ENCODE measurements at regions not wholly inside any gene's neighbourhood (a gene's known extent, or its start where the extent isn't known, plus 50 kb on each side); places are given as distances from the start of the nearest gene placed in this dataset.
"Not testable (repeated sequence)": the region's sequence is repeated elsewhere in the genome, so short reads cannot be mapped to it uniquely, and the experiment has no call there.

DNA sequence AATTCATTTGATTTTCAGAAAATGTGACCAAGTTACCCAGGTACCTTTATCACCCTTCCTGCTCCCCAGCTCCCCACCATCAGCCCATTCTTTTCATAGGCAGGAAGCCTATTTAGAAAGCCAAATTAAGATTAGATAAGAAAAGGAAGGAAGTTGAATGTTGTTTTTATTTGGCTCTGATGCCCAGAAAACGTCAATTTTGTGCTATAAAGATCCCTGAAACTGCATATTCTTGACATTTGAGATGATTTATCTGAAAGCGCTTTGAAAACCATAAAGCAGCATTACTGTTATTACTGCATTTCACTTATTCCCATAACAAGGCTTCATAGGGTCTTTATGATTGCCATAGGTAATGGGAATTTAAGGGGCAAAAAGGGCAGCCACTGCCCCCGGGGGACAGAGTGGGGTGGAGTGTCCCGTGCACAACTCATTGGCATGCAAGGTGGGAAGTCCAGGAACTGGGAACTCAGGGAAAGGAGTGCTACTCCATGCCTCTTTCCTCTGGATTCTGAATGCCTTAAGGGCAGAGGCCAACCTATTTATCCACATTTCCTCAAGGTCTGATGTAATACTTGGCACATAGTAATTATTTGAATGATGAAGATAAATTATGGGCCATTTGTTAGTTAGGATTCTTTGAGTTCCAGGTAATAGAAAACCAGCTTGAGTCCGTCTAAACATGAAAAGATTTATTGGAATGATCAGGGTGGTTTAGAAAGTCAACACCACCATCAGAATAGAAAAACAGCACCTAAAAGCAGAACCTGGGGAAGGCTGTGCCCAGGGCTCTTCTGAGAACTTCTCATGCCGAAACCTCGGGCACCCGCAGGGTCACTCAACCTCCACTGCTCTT, 100.6 kb upstream of the ELMO1 start:
- DNase-seq, result no peak

DNA sequence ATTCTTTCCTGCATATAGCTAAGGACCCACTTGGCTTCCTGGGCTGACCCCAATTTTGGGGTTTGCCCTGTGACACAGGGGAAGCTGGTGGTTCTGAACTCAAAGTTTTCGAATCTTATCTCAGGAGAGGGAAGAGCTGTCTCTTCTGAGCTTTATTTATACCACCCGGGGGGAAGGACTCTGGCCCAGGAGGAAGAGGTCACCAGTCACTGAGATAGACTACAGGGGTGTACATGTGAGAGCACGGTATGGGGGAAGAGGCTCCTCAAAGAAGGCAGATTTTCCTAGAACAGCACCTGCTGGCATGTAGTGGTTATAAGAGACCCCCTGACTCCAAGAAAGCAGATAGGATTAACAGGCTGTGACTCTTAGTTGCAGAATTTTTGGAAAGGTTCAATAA, 101.8 kb upstream of the ELMO1 start:
- DNase-seq, result no peak

DNA sequence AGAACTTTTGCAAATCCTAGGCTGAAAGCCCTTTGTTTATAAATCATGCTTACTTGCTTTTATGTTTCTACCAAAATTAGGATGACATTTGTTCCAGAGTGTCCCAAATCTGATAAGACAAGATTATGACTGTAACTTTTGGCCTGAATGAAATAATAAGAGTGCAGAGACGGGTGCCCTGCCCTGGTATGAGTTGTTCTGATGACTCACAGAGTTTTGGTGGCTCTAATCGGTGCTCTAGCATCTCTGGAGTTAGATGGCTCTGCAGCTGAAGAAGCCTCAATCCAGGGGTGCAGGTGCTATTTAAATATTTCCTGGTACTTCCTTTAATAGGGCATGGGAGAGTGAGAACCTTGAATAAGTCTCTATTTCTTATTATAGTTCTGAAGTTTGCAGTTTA, 102.2 kb upstream of the ELMO1 start:
- no peak for DNase-seq

DNA sequence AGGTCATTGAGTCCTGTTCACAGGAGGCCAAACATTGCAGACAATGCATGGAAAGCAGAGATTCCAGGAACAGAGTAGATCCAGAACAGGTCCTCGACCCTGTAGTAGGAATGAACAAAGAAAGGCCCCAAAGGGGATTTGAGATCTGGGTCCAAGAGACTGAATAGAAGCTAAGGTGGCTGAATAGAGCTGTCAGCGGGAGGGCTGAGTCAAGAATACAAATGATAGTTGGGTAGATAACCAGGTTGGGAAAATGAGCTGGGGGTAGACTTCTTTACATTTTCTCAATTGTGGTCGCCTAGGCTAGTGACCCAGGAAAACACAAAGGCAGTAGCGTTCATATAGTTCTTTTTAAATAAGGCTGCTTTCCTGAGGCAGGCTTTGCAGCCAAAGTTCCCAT, 103.4 kb upstream of the ELMO1 start:
- DNase-seq, result no peak

DNA sequence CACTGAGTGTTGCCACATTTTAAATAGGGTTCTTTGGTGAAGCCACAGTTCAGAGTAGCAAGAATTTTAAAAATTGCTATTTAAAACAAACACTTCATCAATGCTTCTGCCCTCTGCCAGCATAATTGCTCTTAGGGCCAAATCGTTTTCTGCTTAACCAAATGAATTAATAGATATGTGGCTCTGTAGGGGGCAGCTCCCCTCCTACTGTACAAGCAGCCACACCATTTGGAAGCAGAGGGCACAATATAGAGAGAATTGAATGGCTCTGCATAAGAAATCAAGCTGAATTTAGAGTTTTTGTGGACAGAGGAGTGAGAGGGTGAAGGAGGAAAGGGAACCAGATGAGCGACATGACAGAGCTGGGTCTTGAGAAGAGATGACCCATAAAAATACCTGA, 103.8 kb upstream of the ELMO1 start:
- DNase-seq, result not testable (repeated sequence)

DNA sequence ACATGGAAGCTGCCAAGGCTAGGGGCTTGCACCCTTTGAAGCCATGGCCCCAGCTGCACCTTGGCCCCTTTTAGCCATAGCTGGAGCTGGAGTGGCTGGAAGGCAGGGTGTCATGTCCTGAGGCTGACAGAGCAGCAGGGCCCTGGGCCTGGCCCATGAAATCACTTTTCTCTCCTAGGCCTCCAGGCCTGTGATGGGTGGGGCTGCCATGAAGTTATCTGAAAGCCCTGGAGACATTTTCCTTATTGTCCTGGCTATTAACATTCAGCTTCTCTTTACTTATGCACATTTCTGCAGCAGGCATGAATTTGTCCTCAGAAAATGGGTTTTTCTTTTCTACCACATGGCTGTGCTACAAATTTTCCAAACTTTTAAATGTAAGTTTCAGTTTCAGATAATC, 106.9 kb upstream of the ELMO1 start:
- no peak for DNase-seq

DNA sequence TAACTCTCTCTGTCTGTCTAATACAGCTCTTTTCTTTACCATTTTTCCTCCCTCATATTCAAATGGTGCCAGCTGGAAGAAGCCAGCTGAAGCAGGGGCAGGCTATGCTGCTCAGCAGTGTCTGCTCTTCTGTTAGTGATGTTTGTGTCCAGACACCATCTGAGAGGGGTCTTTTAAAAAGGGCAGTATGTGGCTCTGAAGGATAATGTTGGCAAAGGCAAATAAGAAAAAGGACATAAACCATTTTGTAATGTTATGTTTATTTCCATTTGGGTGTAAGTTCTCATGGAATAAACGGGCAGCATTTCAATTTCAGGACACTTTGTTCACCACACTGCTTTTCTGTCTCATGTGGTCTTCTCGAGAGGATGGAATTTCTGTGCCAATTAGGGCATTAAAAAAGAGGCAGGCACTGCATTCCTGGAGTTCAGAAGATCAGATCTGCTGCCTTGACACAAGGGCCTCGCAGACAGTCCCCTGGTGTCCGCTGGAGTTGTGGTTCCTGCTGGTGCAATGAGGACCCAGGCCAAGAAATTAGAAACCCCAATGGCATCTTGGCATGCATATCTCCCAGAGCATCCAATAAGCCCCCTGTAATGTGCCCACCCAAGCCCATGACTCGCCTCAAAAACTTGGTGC, 109.0 kb upstream of the ELMO1 start:
- no peak for DNase-seq

DNA sequence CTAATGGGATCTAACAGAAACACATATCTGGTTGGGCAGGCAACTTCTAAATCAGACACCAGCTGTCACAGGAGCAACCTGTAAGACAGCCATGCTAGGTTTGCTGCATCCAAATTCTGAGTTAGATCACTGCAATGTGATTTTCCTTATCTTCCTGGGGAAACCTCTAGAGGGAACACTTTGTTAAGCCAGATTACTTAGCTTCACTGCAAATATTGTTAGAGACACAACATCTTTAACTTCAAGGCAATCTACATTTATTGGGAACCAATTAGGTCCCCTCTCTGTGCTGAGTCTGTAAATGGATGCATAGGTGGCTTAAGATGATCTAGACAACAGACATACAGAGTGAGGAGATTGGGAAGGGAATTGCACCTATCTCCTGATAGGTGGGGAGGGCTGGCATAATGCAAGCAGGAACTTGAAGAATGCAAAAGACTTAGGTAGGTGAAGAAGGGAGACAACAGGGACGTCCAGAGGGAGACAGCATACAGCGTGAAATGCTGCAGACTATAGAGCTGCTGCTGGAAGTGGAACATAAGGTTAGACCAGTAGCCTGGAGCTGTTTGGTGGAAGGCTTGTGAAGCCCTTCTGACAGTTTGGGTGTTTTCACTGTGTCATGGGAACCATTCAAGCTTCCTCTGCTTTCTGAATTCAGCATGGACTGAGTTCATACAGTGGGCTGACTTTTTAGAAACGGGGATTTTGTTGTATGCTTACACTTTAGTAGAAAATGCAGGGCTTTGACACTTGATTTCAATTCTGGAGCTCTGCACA, 109.8 kb upstream of the ELMO1 start:
- DNase-seq, result no peak

DNA sequence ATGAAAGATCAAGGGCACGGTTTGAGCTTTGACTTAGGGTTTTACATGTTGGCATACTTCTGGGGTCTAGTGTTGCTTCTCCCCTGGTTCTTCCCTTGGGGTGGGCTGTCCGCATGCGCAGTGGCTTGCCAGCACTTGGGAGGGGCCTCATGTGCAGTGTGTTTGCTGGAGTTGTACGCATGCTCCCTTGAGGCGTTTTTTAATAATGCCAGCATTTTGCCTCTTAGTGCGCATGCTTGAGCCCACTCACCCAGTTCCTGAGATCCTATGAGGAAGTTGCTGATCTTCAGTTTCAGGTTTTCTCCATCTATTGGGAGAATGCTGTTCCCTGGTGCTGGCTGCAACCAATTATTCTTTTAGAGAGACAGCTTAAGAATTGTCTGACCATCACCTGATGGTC, 113.4 kb upstream of the GPR141 start:
- DNase-seq, result no peak

DNA sequence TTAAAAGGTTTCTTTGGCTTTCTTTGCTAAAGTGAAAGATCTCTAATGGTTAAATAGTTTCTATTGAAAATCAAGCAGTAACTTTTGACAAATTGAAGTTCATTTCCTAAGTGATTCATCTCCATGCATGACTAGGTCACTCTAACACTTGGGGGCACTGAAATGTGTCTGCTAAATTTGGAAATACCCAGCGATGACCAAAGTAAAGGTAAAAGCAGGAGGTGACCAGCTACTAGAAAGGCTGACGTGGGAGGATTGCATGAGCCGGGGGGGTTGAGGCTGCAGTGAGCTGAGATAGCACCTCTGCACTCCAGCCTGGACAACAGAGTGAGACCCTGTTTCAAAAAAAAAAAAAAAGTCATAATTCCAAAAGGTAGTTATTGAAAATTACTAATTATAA, 111.8 kb upstream of the GPR141 start:
- DNase-seq, result peak; percentile 64

DNA sequence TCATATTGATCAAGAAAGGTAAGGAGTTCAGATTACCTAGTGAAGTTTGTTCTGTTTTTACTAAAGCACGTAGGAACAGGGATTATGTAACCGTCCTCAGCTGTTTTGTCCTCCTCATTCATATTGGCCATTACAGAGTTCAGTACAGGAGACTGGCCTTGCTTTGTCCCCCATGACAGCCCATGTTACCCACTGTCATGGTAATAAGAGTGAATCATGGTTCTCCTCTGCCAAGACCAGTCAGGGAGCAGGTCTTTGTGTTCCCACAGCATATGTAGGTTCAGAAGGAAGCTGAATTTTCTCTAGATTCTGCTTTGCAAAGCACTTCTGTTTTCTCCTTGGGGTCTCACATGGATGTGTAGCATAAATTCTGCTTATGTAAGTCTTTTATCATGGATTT, 106.2 kb upstream of the GPR141 start:
- no peak for DNase-seq

DNA sequence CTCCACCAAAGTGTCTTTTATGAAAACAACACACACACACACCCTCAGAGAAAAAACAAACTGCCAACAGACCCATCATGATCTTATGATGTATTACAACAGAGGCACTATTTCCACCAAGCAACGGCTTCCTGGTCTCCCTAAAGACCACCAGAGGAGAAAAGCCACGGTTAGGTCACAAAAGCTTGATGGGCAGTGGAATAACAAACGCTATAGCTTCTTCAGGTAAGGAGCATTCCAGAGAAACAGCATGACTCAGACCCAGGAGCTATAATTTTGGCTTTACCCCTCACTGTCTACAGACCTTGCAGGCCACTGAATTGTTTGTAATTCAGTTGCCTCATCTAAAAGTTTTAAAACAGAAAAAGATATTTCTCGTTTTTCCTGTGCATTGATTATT, 105.7 kb upstream of the GPR141 start:
- DNase-seq, result no peak

DNA sequence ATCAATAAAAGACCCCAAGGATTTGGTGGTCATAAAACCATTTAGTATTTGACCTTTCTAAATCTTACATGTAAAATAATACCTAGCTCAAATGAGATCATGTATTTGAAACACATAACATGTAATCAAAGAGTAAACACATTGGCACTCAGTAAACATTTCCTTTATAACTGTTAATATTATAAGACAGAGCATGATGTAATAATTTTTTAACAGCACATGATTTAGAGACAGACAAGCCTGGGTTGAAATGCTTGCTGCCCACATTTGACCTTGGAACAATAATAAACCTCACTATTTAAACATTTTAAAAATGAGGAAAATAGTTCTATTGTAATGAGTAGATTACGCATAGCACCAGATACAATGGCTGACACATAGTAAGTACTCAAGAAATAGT, 105.2 kb upstream of the GPR141 start:
- no peak for DNase-seq

DNA sequence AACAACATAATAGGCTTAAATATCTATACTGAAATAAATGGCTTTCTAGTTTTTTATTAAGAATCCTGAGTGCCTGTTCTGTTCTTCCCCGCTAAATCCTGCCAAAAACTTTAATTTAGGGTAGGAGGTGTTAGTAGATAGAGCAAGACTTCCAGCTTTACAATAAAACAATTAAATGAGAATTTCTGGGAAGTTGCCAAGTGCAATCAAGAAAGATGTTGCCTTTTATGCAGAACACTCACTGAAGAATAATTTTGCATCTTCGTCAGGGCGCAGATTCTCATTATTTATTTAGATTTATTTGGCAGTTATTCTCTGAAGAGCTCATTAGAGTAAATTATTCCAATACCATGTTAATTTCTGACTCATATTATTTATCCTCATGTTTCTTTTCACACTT, 103.2 kb upstream of the GPR141 start:
- no peak for DNase-seq

DNA sequence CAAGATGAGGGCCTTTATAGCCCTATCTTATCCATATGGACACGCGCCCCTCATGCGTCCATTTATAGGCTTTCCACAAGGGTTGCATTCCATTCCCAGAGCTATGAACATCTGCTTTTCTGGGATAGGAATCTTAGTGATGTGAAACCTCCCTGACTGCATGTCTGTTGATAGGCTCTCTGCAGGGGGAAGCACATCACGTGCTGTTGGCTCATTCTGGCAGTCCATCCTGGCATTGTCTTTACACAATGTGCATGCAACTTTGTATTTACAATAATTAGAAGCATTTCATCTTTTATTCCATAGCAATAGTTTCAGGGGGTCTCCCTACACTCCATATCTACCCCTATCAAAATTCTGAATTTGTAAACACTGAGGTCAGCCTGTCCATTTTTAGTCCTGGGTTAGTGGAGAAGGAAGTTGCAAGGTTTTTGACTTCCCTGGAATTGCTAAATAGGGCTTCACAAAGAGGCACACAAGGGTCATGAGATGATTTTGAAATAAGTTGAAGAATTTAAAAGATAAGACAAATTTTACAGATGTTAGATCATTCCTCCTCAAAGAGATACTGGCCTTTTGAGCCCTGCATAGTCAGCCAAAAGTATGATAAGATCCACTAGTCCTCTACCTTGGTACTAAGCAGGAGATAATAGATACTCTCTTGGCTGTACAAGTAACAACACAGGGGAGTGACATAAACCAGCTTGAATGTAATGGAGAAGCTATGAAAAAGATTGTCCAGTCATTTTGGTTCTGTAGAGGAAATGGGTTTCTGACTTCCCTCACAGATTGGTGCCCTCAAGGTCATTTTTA, 98.7 kb upstream of the GPR141 start:
- not testable (repeated sequence) for DNase-seq

DNA sequence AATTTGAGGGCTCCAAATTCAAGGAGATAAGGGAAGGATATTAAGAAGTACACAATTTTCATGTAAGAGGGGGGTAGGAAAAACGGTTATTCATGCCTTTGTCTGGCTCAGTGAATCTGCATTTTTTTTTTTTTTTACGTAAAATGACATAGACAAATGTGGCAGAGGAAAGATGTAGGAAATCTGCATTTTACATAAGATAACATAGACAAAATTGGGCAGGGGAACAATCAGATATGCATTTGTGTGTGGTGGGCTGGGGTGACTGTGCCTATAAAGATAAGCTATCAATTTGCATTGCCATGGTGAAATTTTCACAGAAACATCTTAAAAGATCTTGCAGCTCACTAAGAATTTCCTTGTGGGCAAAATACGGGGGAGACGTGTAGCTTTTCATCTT, 92.7 kb upstream of the GPR141 start:
- DNase-seq, result no peak

DNA sequence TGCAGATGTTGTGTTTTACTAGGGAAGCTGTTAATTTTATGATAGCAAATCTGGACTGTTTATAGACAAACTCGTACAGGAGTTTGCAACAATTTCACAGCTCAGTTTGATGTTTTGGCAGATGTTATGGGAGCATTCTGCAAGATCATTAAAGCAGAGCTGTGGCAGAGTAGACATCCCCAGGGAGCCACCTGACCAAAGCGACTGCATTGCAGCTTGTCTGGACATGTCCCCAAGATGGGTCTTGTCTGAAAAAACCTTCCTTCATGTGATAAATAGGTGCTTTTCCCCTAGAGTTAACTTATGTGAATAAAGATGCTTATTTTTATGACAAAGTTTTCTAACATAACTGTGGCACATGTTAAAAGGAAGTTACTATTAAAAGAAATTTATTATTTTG, 91.2 kb upstream of the GPR141 start:
- no peak for DNase-seq

DNA sequence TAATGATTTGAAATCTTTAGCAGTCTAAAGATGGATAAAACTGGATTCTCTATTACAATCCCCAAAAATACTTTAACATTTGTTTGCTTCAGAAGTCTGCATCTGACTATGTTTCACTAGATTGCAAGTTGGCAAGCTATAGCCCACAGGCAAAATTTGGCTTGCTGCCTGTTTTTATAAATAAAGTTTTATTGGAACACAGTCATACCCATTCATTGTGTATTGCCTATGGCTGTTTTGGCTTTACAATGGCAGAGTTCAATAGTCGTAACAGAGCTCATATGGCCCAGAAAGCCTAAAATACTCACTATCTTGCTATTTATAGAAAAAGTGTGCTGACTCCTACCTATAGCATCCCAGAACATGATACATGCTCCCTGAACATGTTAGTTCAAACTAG, 89.0 kb upstream of the GPR141 start:
- no peak for DNase-seq

DNA sequence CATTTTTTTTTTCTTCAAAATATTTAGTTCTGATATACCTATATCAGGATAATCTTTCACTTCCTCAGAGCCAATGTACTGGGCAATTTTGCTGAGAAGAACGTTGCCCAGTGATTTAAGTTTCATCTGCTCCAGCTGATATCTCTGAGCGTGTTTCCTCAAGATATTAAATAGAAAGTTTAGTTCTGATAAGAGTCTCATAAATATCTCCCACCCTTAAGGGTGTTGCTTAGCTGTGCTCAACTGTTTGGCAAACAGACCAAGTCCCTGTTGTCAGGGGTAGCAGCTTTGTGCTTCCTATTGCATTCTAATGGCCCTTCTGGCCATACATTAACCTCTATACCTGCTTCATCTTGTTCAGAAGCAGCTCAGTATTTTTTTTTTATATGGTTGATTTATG, 84.7 kb upstream of the GPR141 start:
- no peak for DNase-seq

DNA sequence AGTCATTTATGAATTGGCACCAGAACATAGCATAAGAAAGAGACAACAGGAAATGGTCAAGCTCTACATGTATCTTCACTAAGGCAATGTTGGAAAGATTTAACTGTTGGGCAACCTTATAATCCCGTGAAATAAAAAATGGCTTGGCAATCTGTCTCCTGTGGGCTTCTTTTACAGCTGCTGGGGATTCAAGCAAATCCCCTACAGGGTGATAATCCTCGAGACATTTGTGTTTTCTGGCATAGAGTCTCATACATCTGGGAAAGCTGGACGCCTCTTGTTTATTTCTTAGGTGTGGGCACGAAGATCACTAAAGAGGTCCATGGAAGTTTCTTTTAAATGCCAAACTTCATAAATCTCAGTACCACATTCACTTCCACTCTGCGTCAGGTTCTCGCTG, 82.2 kb upstream of the GPR141 start:
- DNase-seq, result no peak

DNA sequence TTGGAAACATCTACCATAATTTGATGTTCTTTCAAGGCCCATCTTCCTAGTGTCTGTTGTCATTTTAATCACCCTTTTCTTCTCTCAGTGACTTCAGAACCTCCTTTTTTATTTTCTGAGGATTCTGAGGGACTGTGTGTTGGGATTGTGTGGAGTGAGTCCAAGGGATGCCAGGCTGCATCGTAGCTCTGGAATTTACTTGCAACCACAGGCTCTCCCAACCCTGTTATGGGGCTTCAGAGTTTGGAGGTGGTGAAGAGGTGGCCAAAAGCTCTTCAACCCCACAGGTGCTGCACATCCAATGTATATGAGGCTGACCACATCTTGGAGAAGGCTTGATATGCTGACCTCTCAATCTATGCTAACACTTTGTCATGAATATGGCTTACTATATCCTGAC, 79.5 kb upstream of the GPR141 start:
- no peak for DNase-seq

DNA sequence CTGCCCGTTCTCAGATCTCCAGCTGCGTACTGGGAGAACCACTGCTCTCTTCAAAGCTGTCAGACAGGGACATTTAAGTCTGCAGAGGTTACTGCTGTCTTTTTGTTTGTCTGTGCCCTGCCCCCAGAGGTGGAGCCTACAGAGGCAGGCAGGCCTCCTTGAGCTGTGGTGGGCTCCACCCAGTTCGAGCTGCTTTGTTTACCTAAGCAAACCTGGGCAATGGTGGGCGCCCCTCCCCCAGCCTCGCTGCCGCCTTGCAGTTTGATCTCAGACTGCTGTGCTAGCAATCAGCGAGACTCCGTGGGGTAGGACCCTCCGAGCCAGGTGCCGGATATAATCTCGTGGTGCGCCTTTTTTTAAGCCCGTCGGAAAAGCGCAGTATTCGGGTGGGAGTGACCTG, 66.2 kb upstream of the GPR141 start:
- DNase-seq, result not testable (repeated sequence)

DNA sequence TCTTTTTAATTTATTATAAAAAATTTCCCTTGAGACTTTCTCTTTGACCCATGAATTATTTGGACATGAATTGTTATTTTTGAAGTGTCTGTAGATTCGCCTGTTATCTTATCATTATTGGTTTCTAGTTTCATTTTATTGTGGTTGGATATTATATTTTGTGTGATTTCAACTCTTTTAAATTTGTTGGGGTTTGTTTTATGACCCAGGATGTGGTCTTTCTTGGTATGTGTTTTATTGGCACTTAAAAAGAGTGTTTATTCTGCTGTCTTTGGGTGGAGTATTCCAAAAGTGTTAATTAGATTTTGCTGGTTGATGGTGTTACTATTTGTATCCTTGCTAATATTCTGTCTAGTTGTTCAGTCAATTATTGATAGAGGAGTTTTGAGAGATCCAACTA, 50.5 kb upstream of the GPR141 start:
- no peak for DNase-seq

All from kidney glomerular epithelial cell (primary cell).